Activated CD4-positive, alpha-beta T cell treated with anti-CD3 and anti-CD28 coated beads, Interleukin-2, amount 10 ng/mL, durations not matched to agents 7 days and 5 days (primary cell): ENCODE measurements at regions not wholly inside any gene's neighbourhood (a gene's known extent, or its start where the extent isn't known, plus 50 kb on each side); places are given as distances from the start of the nearest gene placed in this dataset.

Source experiments
- CTCF ChIA-PET: fragments of 350-600 bp; sonication (Branson Sonifier 250); formaldehyde crosslinking; loops from one replicate; lab custom pipeline; 2021; ENCODE audit warnings: antibody characterized with exemption; lab: Charles Lee
- POLR2A ChIA-PET: fragments of 350-600 bp; sonication (Branson Sonifier 250); formaldehyde crosslinking; loops from one replicate; lab custom pipeline; 2021; ENCODE audit warnings: antibody characterized with exemption; lab: Charles Lee
- DNase-seq: peaks from one replicate; pipeline ENCODE4 v3.0.0-alpha.2; 2020
- H3K27ac Mint-ChIP-seq: one replicate; pipeline ENCODE4 v1.8.0; 2021; ENCODE audit warnings: mild to moderate bottlenecking, moderate library complexity, mixed read lengths
- H3K27me3 Mint-ChIP-seq: one replicate; pipeline ENCODE4 v1.8.0; 2021; ENCODE audit warnings: mixed read lengths
- H3K36me3 Mint-ChIP-seq: one replicate; pipeline ENCODE4 v1.8.0; 2021; ENCODE audit warnings: low read depth, mixed read lengths
- H3K4me1 Mint-ChIP-seq: one replicate; pipeline ENCODE4 v1.8.0; 2021; ENCODE audit warnings: mixed read lengths
- H3K4me3 Mint-ChIP-seq: one replicate; pipeline ENCODE4 v1.8.0; 2021; ENCODE audit warnings: mild to moderate bottlenecking, moderate library complexity, mixed read lengths
- H3K9me3 Mint-ChIP-seq: one replicate; pipeline ENCODE4 v1.8.0; 2021; ENCODE audit warnings: mixed read lengths

DNA sequence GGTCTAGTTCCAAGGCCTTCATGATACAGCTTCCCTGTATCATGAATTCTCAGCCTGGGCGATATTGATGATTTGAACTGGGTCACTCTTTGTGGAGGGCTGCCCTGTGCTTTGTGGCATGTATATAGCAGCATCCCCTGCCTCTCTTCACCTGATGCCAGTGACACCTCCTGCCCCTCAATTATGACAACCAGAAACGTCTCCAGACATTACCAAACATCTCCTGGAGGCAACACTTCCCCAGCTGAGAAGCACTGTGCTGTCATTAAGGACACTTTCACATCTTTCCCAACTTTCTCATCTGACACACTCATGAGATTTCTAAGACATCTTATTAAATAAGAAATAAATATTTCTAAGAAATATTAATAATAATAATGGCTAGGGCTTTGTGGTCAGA lies 315.3 kb downstream of the BCL11B start:
- DNase-seq, result no peak
- Mint-ChIP-seq H3K9me3 (no peaks in the 10 kb centered on the region), H3K4me3 (no peak overlapping the region), H3K27ac (no peak overlapping the region), H3K27me3 (no peaks in the 10 kb centered on the region), H3K4me1 (peaks cover 8% of the 10 kb centered on the region), H3K36me3 (no peaks in the 10 kb centered on the region)
- ChIA-PET CTCF (interaction anchor here (1.4 kb wide), 1 partner anchor 27 kb away, joined by 3 read pairs; no protein-coding TSS in a partner anchor), POLR2A (no interaction called here)

DNA sequence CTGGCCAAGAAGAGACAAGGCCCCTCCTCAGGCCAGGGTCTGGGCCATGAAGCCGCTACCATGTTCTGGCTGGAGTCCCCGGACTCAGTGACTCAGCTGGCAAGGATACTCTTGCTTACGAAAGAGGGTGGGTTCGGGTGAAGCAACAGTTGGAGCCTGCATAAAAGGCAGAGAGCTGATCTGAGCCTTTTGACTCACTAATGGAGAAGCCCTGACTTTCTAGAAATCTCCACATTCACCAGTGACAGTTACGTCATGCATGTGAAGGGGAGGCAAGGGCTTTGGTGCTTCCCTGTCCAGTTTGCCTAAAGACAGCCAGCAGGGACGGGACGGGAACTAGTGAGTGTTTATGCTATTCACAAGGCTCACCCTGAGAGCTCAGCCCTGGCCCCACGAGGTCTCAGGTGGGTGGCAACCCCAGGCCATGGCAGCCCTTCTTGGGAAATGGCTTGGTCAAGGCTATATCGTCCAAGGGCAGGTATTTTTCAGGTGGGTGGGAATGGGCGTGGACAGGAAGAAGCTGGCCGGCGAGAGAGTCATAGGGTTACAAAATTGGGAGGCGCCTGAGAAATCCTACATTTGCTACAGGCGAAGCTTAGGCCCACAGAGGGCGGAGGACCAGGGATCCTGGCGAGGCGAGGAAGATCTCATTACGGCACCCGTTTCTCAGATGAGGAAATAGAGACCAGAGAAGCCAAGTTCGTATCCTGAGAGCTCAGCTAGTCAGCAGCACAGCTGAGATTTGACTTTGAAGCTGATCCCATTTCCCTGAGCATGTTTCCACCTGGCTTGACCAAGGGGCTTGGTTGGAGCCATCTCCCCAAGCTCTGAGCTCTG lies 314.6 kb downstream of the BCL11B start:
- ChIA-PET CTCF (interaction anchor here (1.4 to 1.5 kb wide), 2 partner anchors 9 to 28 kb away, joined by 3 to 5 read pairs; no protein-coding TSS in a partner anchor), POLR2A (no interaction called here)
- Mint-ChIP-seq H3K27me3 (no peaks in the 10 kb centered on the region), H3K36me3 (no peaks in the 10 kb centered on the region), H3K9me3 (no peaks in the 10 kb centered on the region), H3K27ac (no peak overlapping the region), H3K4me1 (peaks cover 6% of the 10 kb centered on the region), H3K4me3 (no peak overlapping the region)
- DNase-seq, result no peak

DNA sequence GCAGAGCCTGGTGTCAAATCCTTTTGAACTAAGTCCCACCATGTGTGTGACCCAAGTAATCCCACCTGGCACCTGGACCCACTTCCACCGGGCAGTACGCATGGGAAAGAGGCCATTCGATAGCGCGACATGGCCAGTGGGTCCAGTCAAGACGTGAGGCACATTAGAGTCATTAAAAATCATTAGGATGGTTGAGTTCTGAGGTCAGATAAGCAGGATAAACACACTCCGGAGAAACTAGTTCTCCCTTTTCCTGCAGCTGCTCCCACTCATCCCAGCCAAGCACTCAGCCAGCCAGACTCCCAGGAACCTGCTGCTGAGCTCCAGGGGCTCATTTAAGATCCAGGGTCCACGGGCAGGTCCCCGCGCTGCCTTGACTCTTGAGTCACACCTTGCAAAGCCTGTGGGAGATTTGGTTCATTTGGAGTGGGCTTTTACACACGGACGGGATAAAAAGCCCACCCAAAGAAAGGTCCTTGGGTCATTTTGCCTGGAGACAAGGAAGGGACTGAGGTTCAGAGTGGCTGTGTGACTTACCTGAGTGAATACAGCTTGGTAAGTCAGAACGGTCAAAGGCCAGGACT lies 313.9 kb downstream of the BCL11B start:
- H3K36me3 Mint-ChIP-seq, result no peaks in the 10 kb centered on the region
- peaks cover under 1% of the 10 kb centered on the region for H3K4me1 Mint-ChIP-seq
- no peak overlapping the region for H3K4me3 Mint-ChIP-seq
- H3K27ac Mint-ChIP-seq, result no peak overlapping the region
- H3K9me3 Mint-ChIP-seq, result no peaks in the 10 kb centered on the region
- POLR2A ChIA-PET, result no interaction called here
- H3K27me3 Mint-ChIP-seq, result no peaks in the 10 kb centered on the region
- CTCF ChIA-PET, result interaction anchor here (1.4 to 1.5 kb wide), 2 partner anchors 10 to 29 kb away, joined by 3 to 5 read pairs; no protein-coding TSS in a partner anchor
- no peak for DNase-seq

DNA sequence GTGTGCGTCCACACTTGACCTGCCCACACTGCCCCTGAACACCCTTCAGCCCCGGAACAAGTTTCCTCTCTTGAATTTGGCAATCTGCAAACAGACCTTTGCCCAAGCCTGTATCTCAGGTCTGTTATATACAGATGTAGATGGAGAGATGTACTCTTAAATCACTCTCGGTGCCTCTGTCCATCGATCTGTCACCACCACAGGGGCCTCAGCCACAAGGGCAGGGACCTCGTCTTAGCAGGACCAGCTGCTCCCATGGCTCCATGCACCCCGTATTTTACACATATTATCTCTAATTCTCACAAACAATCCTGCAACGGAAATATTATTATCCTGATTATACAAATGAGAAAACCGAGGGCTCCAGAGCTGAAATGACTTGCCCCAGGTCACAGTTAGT lies 313.4 kb downstream of the BCL11B start:
- ChIA-PET POLR2A (no interaction called here), CTCF (interaction anchor here (0.8 to 1.5 kb wide), 2 partner anchors 11 to 107 kb away, joined by 3 to 5 read pairs; no protein-coding TSS in a partner anchor)
- no peak overlapping the region for H3K27ac Mint-ChIP-seq
- no peak overlapping the region for H3K4me3 Mint-ChIP-seq
- no peaks in the 10 kb centered on the region for H3K9me3 Mint-ChIP-seq
- DNase-seq, result no peak
- H3K4me1 Mint-ChIP-seq, result peaks cover 3% of the 10 kb centered on the region
- no peaks in the 10 kb centered on the region for H3K36me3 Mint-ChIP-seq
- no peaks in the 10 kb centered on the region for H3K27me3 Mint-ChIP-seq

DNA sequence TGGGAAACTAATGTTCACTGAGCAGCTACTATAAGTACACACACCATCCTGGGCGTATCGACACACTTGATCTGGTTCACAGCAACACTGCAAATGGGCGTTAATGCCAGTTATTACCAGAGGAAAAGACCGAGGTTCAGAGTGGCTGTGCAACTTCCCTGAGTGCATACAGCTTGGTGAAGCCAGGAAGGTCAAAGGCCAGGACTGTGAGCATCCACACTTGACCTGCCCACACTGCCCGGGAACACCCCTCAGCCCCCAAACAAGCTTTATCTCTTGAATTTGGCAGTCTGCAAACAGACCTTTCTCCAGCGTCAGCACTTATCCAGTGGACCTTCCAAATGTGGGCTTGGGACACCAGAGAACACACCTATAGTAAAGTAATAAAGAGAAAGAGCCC lies 312.6 kb downstream of the BCL11B start:
- H3K4me1 Mint-ChIP-seq, result peaks cover 11% of the 10 kb centered on the region

DNA sequence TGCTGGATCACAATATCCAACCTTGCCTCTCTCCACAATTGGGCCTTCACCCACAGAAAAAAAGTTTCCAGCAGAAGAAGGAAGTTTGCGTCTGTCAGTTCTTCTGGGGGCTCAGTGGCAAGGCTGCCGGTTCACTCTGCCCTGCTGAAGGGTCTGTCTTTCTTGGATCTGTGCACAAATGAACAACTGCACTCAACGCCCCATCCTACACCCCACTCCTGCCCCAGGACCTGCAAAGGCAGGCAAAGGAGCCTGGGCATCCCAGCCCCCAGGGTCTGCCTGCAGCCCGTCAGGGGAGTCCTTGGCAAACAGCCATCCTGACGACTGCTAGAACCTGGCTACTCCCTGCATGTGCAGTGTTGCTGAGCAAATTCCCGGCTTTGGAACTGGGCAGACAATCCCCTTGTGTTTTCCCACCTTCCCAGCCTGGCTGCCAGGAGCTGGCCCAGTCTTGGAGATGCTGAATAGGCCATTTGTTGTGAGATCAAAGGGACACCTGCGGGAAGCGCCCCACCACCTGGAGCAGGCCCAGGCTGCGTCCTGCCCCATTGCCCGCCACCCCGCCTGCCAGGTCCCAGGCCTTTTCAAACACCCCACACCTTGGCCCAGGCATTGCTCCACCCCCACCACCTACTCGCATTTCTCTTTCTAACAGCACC lies 311.9 kb downstream of the BCL11B start:
- POLR2A ChIA-PET, result no interaction called here
- DNase-seq, result no peak
- H3K36me3 Mint-ChIP-seq, result no peaks in the 10 kb centered on the region

More for the DNA sequence above, 312.6 kb downstream of the BCL11B start:
- DNase-seq, result no peak
- Mint-ChIP-seq H3K36me3 (no peaks in the 10 kb centered on the region), H3K27me3 (no peaks in the 10 kb centered on the region), H3K4me3 (no peak overlapping the region), H3K9me3 (no peaks in the 10 kb centered on the region), H3K27ac (no peak overlapping the region)
- ChIA-PET POLR2A (no interaction called here), CTCF (interaction anchor here (0.8 kb wide), 1 partner anchor 108 kb away, joined by 3 read pairs; no protein-coding TSS in a partner anchor)

DNA sequence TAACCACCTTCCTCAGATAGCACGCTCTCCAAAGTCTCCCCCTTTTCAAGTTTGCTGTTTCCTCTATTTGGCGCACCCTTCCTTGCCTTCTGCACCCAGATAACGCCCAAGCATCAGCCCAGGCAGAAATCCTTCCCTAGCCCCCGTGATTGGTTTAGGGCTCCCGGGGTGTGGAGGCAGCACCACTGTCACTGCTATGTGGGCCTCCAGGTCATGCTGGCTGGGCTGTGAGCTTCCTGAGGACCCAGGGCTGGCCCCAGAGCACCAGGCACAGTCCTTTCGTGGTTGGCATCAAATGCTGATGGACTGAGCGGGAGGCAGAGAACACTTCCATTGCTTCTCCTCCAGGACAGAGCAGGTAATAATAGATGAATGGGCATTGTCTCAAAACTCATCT lies 311.4 kb downstream of the BCL11B start:
- H3K27ac Mint-ChIP-seq, result peak overlapping the region; percentile 1
- ChIA-PET POLR2A (no interaction called here), CTCF (no interaction called here)
- H3K9me3 Mint-ChIP-seq, result no peaks in the 10 kb centered on the region
- H3K4me3 Mint-ChIP-seq, result no peak overlapping the region
- H3K4me1 Mint-ChIP-seq, result peaks cover 23% of the 10 kb centered on the region
- H3K36me3 Mint-ChIP-seq, result no peaks in the 10 kb centered on the region
- no peaks in the 10 kb centered on the region for H3K27me3 Mint-ChIP-seq
- no peak for DNase-seq

More for the DNA sequence above, 311.9 kb downstream of the BCL11B start:
- H3K4me1 Mint-ChIP-seq, result peaks cover 17% of the 10 kb centered on the region
- no peaks in the 10 kb centered on the region for H3K9me3 Mint-ChIP-seq
- CTCF ChIA-PET, result no interaction called here
- H3K4me3 Mint-ChIP-seq, result no peak overlapping the region
- no peaks in the 10 kb centered on the region for H3K27me3 Mint-ChIP-seq
- peak overlapping the region; percentile 1 for H3K27ac Mint-ChIP-seq

DNA sequence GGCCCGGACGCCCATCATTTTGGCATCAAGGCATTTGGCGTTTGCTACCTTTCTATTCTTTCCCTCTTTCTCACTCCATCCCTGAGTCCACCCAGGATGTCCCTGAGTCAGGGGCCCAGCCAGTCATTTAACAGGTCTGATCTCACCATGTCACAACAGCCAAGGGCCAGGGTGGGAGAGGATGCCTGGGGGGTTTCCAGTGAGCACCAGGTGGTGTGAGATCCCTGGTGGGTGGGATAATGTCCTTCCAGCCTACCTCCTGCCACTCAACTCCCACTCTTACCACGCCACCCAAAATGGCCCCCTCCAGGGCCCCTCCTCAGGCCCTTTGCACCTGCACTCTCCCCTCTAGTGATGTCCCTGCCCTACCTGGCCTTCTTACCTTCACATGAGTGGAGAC lies 310.8 kb downstream of the BCL11B start:
- Mint-ChIP-seq H3K4me3 (no peak overlapping the region), H3K9me3 (no peaks in the 10 kb centered on the region), H3K36me3 (no peaks in the 10 kb centered on the region), H3K27me3 (no peaks in the 10 kb centered on the region), H3K27ac (no peak overlapping the region), H3K4me1 (peaks cover 23% of the 10 kb centered on the region)
- no peak for DNase-seq
- ChIA-PET CTCF (no interaction called here), POLR2A (no interaction called here)

DNA sequence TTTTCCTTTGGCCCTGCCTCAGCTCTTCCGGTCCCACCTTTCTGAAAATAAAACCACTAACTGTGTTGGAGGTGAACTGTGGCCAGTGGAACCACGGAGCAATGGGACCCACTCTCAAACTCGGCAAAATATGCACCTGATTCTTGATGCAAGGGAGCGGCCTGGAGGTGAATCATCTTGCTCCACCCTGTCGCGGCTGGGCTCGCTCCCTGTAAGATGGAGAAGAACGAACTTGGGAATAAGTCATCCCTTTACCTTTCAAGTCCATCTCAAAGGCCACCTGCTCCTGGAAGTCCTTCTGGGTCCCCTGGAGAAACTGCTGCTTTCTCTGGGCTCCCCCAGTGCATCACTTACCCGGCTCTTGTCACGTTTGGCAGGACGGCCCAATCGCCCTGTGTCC lies 309.9 kb downstream of the BCL11B start:
- POLR2A ChIA-PET, result no interaction called here

DNA sequence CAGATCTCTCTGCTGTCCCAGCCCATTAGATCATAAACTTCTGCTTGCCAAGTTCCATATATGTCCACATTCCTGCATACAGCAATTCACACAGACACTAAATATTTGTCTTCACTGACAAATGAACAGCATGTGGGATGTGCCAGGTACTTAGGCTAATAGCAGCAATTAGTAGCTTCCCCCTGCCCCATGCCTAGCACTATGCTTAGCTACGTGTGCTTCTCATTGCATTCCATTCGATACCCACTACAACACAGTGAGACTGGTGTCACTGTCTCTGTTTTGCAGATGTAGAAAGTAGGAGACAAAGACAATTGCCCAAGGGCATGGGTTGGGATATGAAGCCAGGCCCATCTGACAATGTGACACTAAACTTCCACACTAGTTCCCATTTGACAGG lies 308.4 kb downstream of the BCL11B start:
- no peak for DNase-seq
- Mint-ChIP-seq H3K27ac (no peak overlapping the region), H3K4me3 (no peak overlapping the region), H3K36me3 (no peaks in the 10 kb centered on the region), H3K9me3 (peaks cover 4% of the 10 kb centered on the region), H3K27me3 (no peaks in the 10 kb centered on the region), H3K4me1 (peaks cover 26% of the 10 kb centered on the region)
- ChIA-PET POLR2A (no interaction called here), CTCF (no interaction called here)

More for the DNA sequence above, 309.9 kb downstream of the BCL11B start:
- Mint-ChIP-seq H3K27me3 (no peaks in the 10 kb centered on the region), H3K27ac (no peak overlapping the region), H3K4me3 (no peak overlapping the region), H3K36me3 (no peaks in the 10 kb centered on the region), H3K9me3 (no peaks in the 10 kb centered on the region), H3K4me1 (peaks cover 26% of the 10 kb centered on the region)
- no peak for DNase-seq
- CTCF ChIA-PET, result no interaction called here

DNA sequence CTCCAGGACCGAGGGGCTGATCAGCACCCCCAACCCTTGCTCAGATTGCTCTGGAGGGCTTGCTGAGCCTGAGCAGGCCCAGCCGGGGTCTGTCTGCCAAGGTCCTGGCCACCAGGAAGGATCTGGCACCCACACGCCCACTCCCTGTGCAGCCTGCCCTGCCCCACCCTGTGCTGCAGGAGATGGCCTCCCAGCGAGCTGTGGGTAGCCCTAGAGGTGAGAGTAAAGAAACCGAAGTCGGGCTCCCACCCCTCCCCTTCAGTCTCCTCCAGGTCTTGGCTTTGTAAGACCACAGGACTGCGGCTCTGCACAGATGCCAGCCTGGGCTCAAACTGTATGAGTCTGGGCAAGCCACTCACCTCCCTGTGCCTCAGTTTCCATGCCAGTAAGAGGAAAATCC lies 307.8 kb downstream of the BCL11B start:
- peaks cover 26% of the 10 kb centered on the region for H3K4me1 Mint-ChIP-seq
- POLR2A ChIA-PET, result no interaction called here

DNA sequence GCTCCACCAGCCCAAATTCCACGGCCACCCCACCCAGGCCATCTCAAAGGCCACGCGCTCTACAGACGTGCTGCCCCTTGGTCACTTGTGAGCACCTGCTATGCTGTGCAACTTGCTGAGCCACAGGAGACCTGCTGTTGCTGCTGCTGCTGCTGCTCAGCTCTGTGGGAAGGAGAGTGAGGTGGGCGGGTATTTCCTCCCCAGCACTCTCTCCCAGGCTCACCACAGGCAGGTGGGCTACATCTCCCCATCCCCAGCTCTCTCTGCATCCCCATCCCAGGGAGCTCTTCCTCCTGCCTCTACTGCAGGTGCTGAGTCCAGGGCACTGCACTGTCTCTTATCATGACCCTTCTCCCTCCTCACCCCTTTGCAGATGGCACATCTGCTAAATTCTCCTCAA lies 306.9 kb downstream of the BCL11B start:
- Mint-ChIP-seq H3K36me3 (no peaks in the 10 kb centered on the region), H3K27me3 (no peaks in the 10 kb centered on the region), H3K9me3 (peaks cover 5% of the 10 kb centered on the region), H3K4me3 (no peak overlapping the region), H3K4me1 (peaks cover 26% of the 10 kb centered on the region), H3K27ac (peak overlapping the region; percentile 67)
- no peak for DNase-seq
- POLR2A ChIA-PET, result no interaction called here
- CTCF ChIA-PET, result interaction anchor here (1.3 to 1.6 kb wide), 2 partner anchors 12 to 74 kb away, joined by 3 to 6 read pairs; no protein-coding TSS in a partner anchor

More for the DNA sequence above, 307.8 kb downstream of the BCL11B start:
- H3K36me3 Mint-ChIP-seq, result no peaks in the 10 kb centered on the region
- no peaks in the 10 kb centered on the region for H3K27me3 Mint-ChIP-seq
- H3K27ac Mint-ChIP-seq, result no peak overlapping the region
- CTCF ChIA-PET, result interaction anchor here (1.3 to 1.6 kb wide), 2 partner anchors 11 to 73 kb away, joined by 3 to 6 read pairs; no protein-coding TSS in a partner anchor
- H3K4me3 Mint-ChIP-seq, result no peak overlapping the region
- peaks cover 5% of the 10 kb centered on the region for H3K9me3 Mint-ChIP-seq
- no peak for DNase-seq
